Stimulated activated CD4-positive, alpha-beta T cell treated with anti-CD3 and anti-CD28 coated beads, Interleukin-15, amount 100 ng/mL, for 24 hours (primary cell): ENCODE measurements at regions not wholly inside any gene's neighbourhood (a gene's known extent, or its start where the extent isn't known, plus 50 kb on each side); places are given as distances from the start of the nearest gene placed in this dataset.

Source experiments
- DNase-seq: peaks from one replicate; pipeline ENCODE4 v3.0.0-alpha.2; 2020

DNA sequence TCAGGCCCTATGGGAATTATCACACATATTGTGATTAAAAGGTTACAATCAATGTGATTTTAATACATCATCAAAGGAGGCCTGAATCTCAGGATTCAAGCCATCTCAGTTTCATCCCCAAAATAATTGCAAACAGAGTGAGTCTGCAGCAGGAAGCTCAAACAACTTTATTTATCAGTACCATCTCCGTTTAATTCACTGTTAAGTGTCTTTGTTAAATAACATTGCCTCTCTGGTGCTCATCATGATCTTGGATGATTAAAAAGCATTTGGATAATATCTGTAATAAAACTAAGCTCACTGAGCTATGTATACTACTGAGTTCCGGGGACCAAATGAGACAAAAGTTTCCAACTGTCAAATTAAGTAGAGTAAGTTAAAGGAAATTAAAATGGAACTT, 817.8 kb upstream of the CNTNAP5 start:
- no peak for DNase-seq

DNA sequence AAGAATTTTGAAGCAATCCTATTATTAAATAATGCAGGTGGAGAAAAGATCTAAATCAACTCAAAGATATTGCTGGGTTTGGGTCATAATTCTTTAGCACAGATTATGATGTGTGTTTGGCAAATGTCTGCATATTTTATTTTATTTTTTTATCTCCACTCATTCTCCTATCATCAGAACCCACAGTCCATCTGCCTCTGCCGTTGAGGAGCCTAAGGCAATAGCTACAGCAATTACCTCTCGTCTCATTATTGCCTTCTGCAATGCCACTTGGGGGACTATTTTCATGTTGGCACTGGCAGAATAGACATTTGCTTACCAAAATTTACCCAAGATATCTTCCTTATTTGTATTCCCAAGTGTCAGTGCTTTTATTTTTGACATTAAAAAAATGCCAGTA, 815.9 kb upstream of the CNTNAP5 start:
- DNase-seq, result no peak

DNA sequence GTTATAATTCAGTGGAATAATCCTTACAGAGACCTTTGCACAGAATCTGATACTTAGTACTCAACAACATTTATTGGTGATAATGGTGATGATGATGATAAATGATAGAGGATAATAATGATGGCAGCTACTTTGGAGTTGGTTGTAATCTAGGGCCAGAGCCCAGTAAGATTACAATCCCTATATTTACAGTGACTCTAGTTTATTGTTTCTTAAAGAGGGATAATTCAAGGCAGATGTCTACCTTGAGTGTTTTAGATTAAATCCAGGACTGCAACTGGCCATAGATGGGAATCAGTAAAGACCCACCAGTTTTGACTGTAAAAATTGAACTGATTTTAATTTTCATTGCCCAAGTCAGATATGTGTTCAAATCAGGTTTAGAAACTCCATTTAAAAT, 813.9 kb upstream of the CNTNAP5 start:
- DNase-seq, result no peak

DNA sequence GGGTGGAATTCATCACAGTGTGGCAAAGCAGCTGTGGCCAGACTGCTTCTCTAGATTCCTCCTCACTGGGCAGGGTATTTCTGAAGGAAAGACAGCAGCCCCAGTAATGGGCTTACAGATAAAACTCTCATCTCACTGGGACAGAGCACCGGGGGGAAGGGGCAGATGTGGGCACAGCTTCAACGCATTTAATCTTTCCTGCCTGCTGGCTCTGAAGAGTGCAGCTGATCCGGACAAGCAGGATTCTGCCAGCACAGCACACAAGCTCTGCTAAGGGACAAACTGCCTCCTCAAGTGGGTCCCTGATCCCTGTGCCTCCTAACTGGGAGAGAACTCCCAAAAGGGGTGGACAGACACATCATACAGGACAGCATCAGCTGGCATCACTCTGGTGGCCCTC, 779.9 kb upstream of the CNTNAP5 start:
- DNase-seq, result no peak

DNA sequence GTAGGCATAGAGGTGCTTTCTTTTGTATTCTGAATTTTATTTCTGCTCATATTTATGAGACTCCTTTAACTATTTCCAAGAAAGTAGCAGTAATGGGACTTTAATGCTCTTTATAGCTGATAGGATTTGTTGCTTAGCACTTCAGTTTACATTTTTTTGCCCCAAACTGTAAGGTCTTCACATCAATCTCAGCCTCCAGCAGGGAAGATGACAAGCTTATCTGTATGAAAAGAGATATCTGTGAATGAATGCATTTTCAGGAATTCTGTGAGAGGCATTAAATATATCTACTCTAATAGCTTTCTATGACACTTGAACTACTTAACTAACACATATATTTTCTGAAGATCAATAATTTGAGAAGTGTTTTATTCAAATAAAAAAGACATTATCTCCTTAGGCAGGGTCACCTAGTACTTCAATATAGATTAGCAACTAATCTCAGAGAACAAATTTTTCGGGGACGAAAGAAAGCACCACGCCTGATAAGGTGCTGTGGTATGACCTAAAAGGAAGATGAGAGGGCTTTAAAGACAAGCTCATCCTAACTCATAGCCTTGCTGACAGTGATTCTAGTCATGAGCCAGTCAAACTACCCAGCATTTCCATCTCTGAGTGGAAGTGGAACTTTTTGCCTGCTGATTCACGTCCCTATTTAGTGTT, 766.1 kb upstream of the CNTNAP5 start:
- no peak for DNase-seq

DNA sequence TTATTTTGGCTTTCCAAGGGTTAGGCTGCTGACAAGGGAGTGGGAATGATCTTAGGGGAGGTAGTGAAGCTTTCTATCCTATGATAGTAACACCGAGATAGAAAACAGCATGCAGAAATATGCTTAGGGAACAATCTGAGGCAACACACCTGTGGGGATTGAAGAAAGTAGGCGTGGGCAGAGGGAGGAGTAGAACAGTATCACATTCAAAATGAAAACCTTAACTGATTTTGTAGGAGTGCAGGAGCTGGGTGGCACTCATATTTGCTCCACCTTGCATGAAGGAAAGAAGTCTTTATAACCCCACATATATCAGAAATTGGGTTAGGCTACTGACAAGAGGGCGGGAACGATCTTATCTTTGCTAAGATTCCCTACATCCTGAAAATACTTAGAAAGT, 762.2 kb upstream of the CNTNAP5 start:
- DNase-seq, result no peak

DNA sequence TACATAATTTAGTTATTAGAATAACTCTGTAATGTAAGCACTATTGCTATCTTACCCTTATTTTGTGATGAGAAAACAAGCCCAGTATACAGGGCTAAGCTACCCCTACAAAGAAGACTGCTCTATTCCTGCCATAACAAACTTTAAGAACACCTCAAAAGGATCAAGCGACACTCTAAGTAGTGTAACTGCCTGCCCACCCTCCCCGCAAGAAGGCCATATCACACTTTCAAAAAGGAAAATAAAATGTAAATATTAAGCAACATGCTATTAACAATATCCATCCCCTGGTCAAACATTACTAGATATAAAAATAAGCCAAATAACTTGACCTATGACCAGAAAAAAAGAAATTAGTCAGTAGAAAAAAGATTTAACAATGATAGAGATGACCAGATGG, 741.7 kb upstream of the CNTNAP5 start:
- no peak for DNase-seq

DNA sequence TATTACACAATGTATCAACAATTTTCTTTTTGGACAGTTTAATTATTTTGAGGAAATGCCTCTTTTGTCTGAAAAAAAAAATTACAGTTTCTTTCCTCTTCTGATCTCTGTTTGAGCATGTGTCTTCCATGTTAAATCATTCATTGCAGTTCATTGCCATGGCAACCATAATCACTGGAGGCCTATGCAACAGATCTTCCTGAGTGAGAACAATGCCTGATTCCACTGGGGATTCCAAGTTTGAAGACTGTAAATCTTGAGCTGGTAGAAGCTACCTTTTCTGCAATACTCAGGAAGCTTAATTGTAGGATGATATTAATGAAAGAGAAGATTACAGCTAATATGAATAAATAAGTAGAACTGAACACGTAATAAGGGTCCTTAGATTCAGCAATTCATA, 721.4 kb upstream of the CNTNAP5 start:
- no peak for DNase-seq
